CD8-positive, alpha-beta memory T cell (primary cell): ENCODE measurements at regions not wholly inside any gene's neighbourhood (a gene's known extent, or its start where the extent isn't known, plus 50 kb on each side); places are given as distances from the start of the nearest gene placed in this dataset.
A peak's percentile ranks its signal among the peaks of the same experiment; 100 is the strongest.

Source experiments
- CTCF ChIA-PET: fragments of 350-600 bp; sonication (Branson Sonifier 250); formaldehyde crosslinking; loops from one replicate; lab custom pipeline; 2021; ENCODE audit warnings: antibody characterized with exemption; lab: Charles Lee
- POLR2A ChIA-PET: fragments of 350-600 bp; sonication (Branson Sonifier 250); formaldehyde crosslinking; loops from one replicate; lab custom pipeline; 2021; ENCODE audit warnings: antibody characterized with exemption; lab: Charles Lee
- DNase-seq, 5 donors: peaks; one replicate each; pipeline versions ENCODE4 v3.0.0 to v3.0.0-alpha.2; 2020 to 2022; ENCODE audit warnings: mixed read lengths in 1 of 5
- H3K27ac ChIP-seq: one replicate; pipeline ENCODE4 v1.7.0; 2013; ENCODE audit warnings: low read depth, mild to moderate bottlenecking, low read length, moderate library complexity
- H3K27me3 ChIP-seq: 2 replicates; pipeline ENCODE4 v1.7.0; 2013; ENCODE audit warnings: low read length, mild to moderate bottlenecking; ENCODE audit not compliant: insufficient read depth, poor library complexity, severe bottlenecking
- H3K36me3 ChIP-seq: 2 replicates; pipeline ENCODE4 v1.7.0; 2013; ENCODE audit warnings: mild to moderate bottlenecking, low read length, moderate library complexity; ENCODE audit not compliant: insufficient read depth
- H3K4me1 ChIP-seq: 2 replicates; pipeline ENCODE4 v1.7.0; 2013; ENCODE audit warnings: mild to moderate bottlenecking, low read length, moderate library complexity; ENCODE audit not compliant: insufficient read depth
- H3K4me3 ChIP-seq: 2 replicates; pipeline ENCODE4 v1.7.0; 2013; ENCODE audit warnings: mild to moderate bottlenecking, low read length
- H3K9me3 ChIP-seq: 2 replicates; pipeline ENCODE4 v1.7.0; 2013; ENCODE audit warnings: mild to moderate bottlenecking, low read length
- H3K27ac Mint-ChIP-seq, 8 donors: one replicate each; pipeline ENCODE4 v1.8.0; 2020 to 2021; ENCODE audit warnings: mixed read lengths in 8 of 8, mild to moderate bottlenecking in 6 of 8, inconsistent platforms in 3 of 8, moderate library complexity in 3 of 8
- H3K27me3 Mint-ChIP-seq, 2 donors: one replicate each; pipeline ENCODE4 v1.8.0; 2020 to 2021; ENCODE audit warnings: mixed read lengths in 2 of 2, mild to moderate bottlenecking in 1 of 2, moderate library complexity in 1 of 2
- H3K36me3 Mint-ChIP-seq, 3 donors: one replicate each; pipeline ENCODE4 v1.8.0; 2020 to 2021; ENCODE audit warnings: mixed read lengths in 3 of 3, inconsistent platforms in 1 of 3, mild to moderate bottlenecking in 1 of 3
- H3K4me1 Mint-ChIP-seq, 3 donors: one replicate each; pipeline ENCODE4 v1.8.0; 2020 to 2021; ENCODE audit warnings: mixed read lengths in 3 of 3, inconsistent platforms in 1 of 3, mild to moderate bottlenecking in 1 of 3
- H3K4me3 Mint-ChIP-seq, 7 donors: one replicate each; pipeline ENCODE4 v1.8.0; 2020 to 2021; ENCODE audit warnings: mixed read lengths in 7 of 7, mild to moderate bottlenecking in 6 of 7, moderate library complexity in 4 of 7, inconsistent platforms in 2 of 7
- H3K9me3 Mint-ChIP-seq, 5 donors: one replicate each; pipeline ENCODE4 v1.8.0; 2020 to 2022; ENCODE audit warnings: mixed read lengths in 5 of 5, mild to moderate bottlenecking in 3 of 5, moderate library complexity in 2 of 5, inconsistent platforms in 1 of 5

- ChIA-PET POLR2A (no interaction called here), CTCF (interaction anchor here (0.6 to 4.7 kb wide), 2 partner anchors 20 to 127 kb away, joined by 3 to 59 read pairs; no protein-coding TSS in a partner anchor)
- Histone ChIP-seq H3K4me3 (no peak overlapping the region), H3K27ac (no peak overlapping the region), H3K36me3 (no peaks in the 10 kb centered on the region), H3K27me3 (no peaks in the 10 kb centered on the region), H3K9me3 (no peaks in the 10 kb centered on the region), H3K4me1 (no peaks in the 10 kb centered on the region)
- Mint-ChIP-seq H3K27ac (no peak overlapping the region), H3K36me3 (no peaks in the 10 kb centered on the region), H3K4me1 (no peaks in the 10 kb centered on the region), H3K27me3 (peaks cover 0 to 11% of the 10 kb centered on the region in 2 donors), H3K4me3 (no peak overlapping the region), H3K9me3 (peaks cover 0 to 1% (median 0%) of the 10 kb centered on the region in 5 donors)
- DNase-seq, result no peak
Observed at GRCh38 chr4:163679189-163679588, 184.7 kb downstream of the TMA16 start.

DNA sequence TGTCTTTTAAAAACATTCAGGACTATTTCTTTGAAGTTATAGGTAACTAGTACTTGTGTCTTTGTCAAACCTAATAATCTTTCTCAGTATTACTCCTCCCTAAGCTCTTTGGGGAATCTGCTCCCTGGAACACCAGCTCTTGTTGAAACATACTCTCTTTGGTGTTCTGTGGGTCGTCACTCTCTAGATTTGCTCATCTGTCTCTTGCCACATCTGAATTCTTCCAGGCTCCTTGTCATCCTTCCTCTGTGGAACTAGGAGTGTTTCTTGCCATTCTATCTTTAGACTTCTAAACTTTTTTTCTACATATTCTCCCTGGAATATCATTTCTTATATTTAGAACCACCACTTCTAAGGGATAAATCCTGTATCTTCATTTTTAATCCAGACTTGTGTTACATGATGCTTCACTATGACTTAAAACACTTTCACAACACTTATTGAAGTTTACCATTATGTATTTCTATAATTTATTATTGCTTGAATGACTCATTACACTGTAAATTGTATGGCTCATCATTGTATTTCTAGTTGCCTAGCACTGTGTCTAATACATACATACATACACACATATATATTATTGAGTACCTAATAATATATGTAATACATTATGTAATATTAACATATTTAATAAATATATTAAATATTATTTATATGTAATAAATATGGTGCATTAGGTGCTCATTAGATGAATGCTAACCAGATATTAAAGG is 186.1 kb downstream of the TMA16 start:
- H3K27ac Mint-ChIP-seq, result no peak overlapping the region
- Histone ChIP-seq H3K9me3 (no peaks in the 10 kb centered on the region), H3K27me3 (no peaks in the 10 kb centered on the region), H3K4me1 (no peaks in the 10 kb centered on the region), H3K36me3 (no peaks in the 10 kb centered on the region), H3K4me3 (no peak overlapping the region), H3K27ac (no peak overlapping the region)
- H3K36me3 Mint-ChIP-seq, result no peaks in the 10 kb centered on the region
- no peak overlapping the region for H3K4me3 Mint-ChIP-seq
- peaks cover 0 to 12% of the 10 kb centered on the region in 2 donors for H3K27me3 Mint-ChIP-seq
- ChIA-PET CTCF (interaction anchor here (0.6 to 4.7 kb wide), 6 partner anchors 10 to 133 kb away, joined by 3 to 59 read pairs (median 4); no protein-coding TSS in a partner anchor), POLR2A (no interaction called here)
- no peak for DNase-seq
- H3K4me1 Mint-ChIP-seq, result no peaks in the 10 kb centered on the region
- H3K9me3 Mint-ChIP-seq, result peaks cover 0 to 1% (median 0%) of the 10 kb centered on the region in 5 donors

- Histone ChIP-seq H3K4me3 (no peak overlapping the region), H3K27ac (no peak overlapping the region), H3K36me3 (no peaks in the 10 kb centered on the region), H3K27me3 (no peaks in the 10 kb centered on the region), H3K9me3 (no peaks in the 10 kb centered on the region), H3K4me1 (no peaks in the 10 kb centered on the region)
- no peaks in the 10 kb centered on the region for H3K36me3 Mint-ChIP-seq
- H3K4me3 Mint-ChIP-seq, result no peak overlapping the region
- H3K27me3 Mint-ChIP-seq, result peaks cover 0 to 9% of the 10 kb centered on the region in 2 donors
- POLR2A ChIA-PET, result no interaction called here
- peak overlapping the region in 1 of 8 donors; percentile 76 for H3K27ac Mint-ChIP-seq
- H3K4me1 Mint-ChIP-seq, result no peaks in the 10 kb centered on the region
- H3K9me3 Mint-ChIP-seq, result peaks cover 0 to 1% (median 0%) of the 10 kb centered on the region in 5 donors
- CTCF ChIA-PET, result interaction anchor here (0.6 to 4.7 kb wide), 6 partner anchors 9 to 134 kb away, joined by 3 to 59 read pairs (median 4); no protein-coding TSS in a partner anchor
- DNase-seq, result peak in 3 of 5 donors; percentile 2 to 62 (median 42)
Observed at GRCh38 chr4:163681208-163681821, 186.8 kb downstream of the TMA16 start.

DNA sequence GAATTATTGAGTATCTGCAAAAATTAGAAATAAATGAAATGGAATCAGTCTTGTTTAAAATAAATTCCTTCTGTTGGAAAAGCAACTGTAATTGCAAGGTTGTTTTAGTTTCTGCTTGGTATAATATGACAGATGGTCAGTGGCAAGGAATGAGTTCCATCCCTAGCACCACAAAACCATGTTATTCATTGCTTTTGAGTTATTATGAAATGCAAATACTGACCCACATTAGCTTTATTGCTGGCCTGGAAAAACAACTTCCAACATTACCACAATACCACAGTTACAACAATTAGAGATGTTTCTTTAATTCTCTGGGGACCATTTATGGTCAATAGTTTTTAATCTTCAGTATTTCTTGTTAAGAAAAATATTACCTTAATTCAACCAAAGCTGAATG is 194.4 kb downstream of the TMA16 start:
- Mint-ChIP-seq H3K4me3 (no peak overlapping the region), H3K36me3 (no peaks in the 10 kb centered on the region), H3K9me3 (no peaks in the 10 kb centered on the region), H3K4me1 (no peaks in the 10 kb centered on the region), H3K27ac (no peak overlapping the region), H3K27me3 (peaks cover 1 to 9% of the 10 kb centered on the region in 2 donors)
- Histone ChIP-seq H3K9me3 (no peaks in the 10 kb centered on the region), H3K27ac (no peak overlapping the region), H3K27me3 (no peaks in the 10 kb centered on the region), H3K36me3 (no peaks in the 10 kb centered on the region), H3K4me1 (no peaks in the 10 kb centered on the region), H3K4me3 (no peak overlapping the region)
- no peak for DNase-seq
- ChIA-PET POLR2A (no interaction called here), CTCF (interaction anchor here (1.3 kb wide), 1 partner anchor 136 kb away, joined by 3 read pairs; no protein-coding TSS in a partner anchor)

DNA sequence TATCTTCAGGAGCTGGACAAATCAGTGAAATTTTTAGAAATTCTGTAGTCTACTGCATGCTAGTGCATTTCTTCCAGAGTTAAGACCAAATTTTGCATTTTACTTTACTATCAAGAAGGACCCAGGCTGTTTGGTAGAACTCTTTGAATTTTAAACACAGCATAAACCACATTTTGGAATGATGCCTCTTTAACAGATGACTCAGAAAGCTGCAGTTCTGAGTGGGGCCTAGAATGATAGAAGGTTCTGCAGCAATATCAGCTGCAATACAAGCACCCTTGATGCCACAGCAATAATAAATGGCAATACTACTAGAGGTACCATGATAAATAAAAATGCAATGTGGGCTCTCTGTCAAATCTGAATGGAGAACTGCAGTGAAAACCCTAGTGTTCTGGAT is 198.7 kb downstream of the TMA16 start:
- Histone ChIP-seq H3K27me3 (no peaks in the 10 kb centered on the region), H3K9me3 (no peaks in the 10 kb centered on the region), H3K4me1 (no peaks in the 10 kb centered on the region), H3K36me3 (no peaks in the 10 kb centered on the region), H3K27ac (no peak overlapping the region), H3K4me3 (no peak overlapping the region)
- Mint-ChIP-seq H3K27me3 (peaks cover 1 to 12% of the 10 kb centered on the region in 2 donors), H3K36me3 (no peaks in the 10 kb centered on the region), H3K4me1 (no peaks in the 10 kb centered on the region), H3K4me3 (no peak overlapping the region), H3K9me3 (no peaks in the 10 kb centered on the region), H3K27ac (no peak overlapping the region)
- POLR2A ChIA-PET, result no interaction called here
- CTCF ChIA-PET, result no interaction called here
- DNase-seq, result no peak

DNA sequence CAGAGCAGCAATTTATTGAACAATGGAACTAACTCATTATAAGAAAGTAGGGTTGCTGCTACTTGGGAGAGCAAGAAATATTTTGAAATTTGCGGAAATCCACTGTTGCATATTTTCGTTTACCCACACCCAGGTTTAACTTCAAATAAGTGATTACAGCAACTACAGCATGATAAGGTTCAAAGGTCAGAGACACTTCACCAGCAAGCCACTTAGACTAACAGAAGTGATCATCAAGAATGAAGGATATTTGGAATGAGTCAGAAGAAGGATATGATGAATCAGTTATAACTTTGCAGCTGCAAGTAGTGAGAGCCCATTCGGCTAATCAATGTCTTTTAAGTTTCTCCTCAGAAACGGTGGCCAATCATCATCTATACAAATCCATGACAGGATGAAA is 199.3 kb downstream of the TMA16 start:
- Histone ChIP-seq H3K27ac (no peak overlapping the region), H3K4me3 (no peak overlapping the region), H3K36me3 (no peaks in the 10 kb centered on the region), H3K9me3 (no peaks in the 10 kb centered on the region), H3K4me1 (no peaks in the 10 kb centered on the region), H3K27me3 (no peaks in the 10 kb centered on the region)
- H3K4me1 Mint-ChIP-seq, result no peaks in the 10 kb centered on the region
- DNase-seq, result no peak
- POLR2A ChIA-PET, result no interaction called here
- H3K27me3 Mint-ChIP-seq, result peaks cover 3 to 12% of the 10 kb centered on the region in 2 donors
- H3K27ac Mint-ChIP-seq, result no peak overlapping the region
- no peak overlapping the region for H3K4me3 Mint-ChIP-seq
- no peaks in the 10 kb centered on the region for H3K36me3 Mint-ChIP-seq
- peaks cover 0 to 3% (median 0%) of the 10 kb centered on the region in 5 donors for H3K9me3 Mint-ChIP-seq
- CTCF ChIA-PET, result no interaction called here

GRCh38 chr4:163694385-163694784 is 199.9 kb downstream of the TMA16 start:
- no peak overlapping the region for H3K4me3 ChIP-seq
- Mint-ChIP-seq H3K27ac (no peak overlapping the region), H3K4me3 (no peak overlapping the region), H3K4me1 (no peaks in the 10 kb centered on the region), H3K36me3 (no peaks in the 10 kb centered on the region), H3K27me3 (peaks cover 3 to 9% of the 10 kb centered on the region in 2 donors), H3K9me3 (peaks cover 0 to 3% (median 0%) of the 10 kb centered on the region in 5 donors)
- no peaks in the 10 kb centered on the region for H3K9me3 ChIP-seq
- no peaks in the 10 kb centered on the region for H3K4me1 ChIP-seq
- no peaks in the 10 kb centered on the region for H3K36me3 ChIP-seq
- no peak overlapping the region for H3K27ac ChIP-seq
- no peaks in the 10 kb centered on the region for H3K27me3 ChIP-seq
- DNase-seq, result no peak
- ChIA-PET POLR2A (no interaction called here), CTCF (no interaction called here)

DNA sequence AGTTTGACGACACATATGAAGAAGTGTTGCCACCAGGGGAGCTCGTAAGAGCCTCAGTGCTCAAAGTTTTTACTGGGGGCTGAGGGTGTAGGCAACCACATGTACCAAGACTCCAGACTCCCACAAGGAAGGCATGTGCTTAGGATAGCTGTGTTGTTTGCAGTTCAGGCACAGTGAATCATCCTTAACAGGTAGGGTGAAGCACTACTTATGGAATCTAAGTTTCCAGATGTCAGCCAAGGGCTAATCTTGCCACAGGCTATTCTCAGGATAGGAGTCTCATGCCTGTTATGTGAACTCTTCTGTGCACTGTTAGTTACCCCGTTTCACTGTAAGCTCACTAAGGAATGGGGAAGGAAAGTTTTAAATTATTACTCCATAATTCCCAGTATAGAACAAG is 202.6 kb downstream of the TMA16 start:
- H3K27ac Mint-ChIP-seq, result no peak overlapping the region
- H3K36me3 ChIP-seq, result no peaks in the 10 kb centered on the region
- H3K36me3 Mint-ChIP-seq, result no peaks in the 10 kb centered on the region
- H3K27ac ChIP-seq, result no peak overlapping the region
- H3K4me3 ChIP-seq, result no peak overlapping the region
- no peaks in the 10 kb centered on the region for H3K4me1 ChIP-seq
- ChIA-PET CTCF (interaction anchor here (1.0 kb wide), 1 partner anchor 16 kb away, joined by 3 read pairs; no protein-coding TSS in a partner anchor), POLR2A (no interaction called here)
- H3K9me3 Mint-ChIP-seq, result peaks cover 0 to 3% (median 0%) of the 10 kb centered on the region in 5 donors
- H3K9me3 ChIP-seq, result no peaks in the 10 kb centered on the region
- H3K4me3 Mint-ChIP-seq, result no peak overlapping the region
- H3K27me3 ChIP-seq, result no peaks in the 10 kb centered on the region
- H3K4me1 Mint-ChIP-seq, result no peaks in the 10 kb centered on the region
- no peak for DNase-seq
- peaks cover 2 to 11% of the 10 kb centered on the region in 2 donors for H3K27me3 Mint-ChIP-seq
